B cell (primary cell): ENCODE measurements at regions not wholly inside any gene's neighbourhood (a gene's known extent, or its start where the extent isn't known, plus 50 kb on each side); places are given as distances from the start of the nearest gene placed in this dataset.

Experiments used
- EZH2 ChIP-seq: IDR thresholded peaks from 2 replicates; pipeline ENCODE4 v1.6.1; 2012; ENCODE audit warnings: borderline replicate concordance, low read depth, mild to moderate bottlenecking, moderate library complexity, low read length; ENCODE audit not compliant: insufficient read depth, poor library complexity, severe bottlenecking
- TF ChIP-seq, protein P1 (sequence below): fragments of 200-600 bp; IDR thresholded peaks from one replicate; pipeline ENCODE4 v1.8.0; 2022; ENCODE audit warnings: antibody characterized with exemption, mild to moderate bottlenecking

GRCh38 chr4:22179124-22179874 is 230.7 kb upstream of the KCNIP4 start:
- TF ChIP-seq, protein P1, sequence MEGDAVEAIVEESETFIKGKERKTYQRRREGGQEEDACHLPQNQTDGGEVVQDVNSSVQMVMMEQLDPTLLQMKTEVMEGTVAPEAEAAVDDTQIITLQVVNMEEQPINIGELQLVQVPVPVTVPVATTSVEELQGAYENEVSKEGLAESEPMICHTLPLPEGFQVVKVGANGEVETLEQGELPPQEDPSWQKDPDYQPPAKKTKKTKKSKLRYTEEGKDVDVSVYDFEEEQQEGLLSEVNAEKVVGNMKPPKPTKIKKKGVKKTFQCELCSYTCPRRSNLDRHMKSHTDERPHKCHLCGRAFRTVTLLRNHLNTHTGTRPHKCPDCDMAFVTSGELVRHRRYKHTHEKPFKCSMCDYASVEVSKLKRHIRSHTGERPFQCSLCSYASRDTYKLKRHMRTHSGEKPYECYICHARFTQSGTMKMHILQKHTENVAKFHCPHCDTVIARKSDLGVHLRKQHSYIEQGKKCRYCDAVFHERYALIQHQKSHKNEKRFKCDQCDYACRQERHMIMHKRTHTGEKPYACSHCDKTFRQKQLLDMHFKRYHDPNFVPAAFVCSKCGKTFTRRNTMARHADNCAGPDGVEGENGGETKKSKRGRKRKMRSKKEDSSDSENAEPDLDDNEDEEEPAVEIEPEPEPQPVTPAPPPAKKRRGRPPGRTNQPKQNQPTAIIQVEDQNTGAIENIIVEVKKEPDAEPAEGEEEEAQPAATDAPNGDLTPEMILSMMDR = no peak
- TF ChIP-seq EZH2 = no peak
